ENCODE measurements at regions not wholly inside any gene's neighbourhood (a gene's known extent, or its start where the extent isn't known, plus 50 kb on each side); places are given as distances from the start of the nearest gene placed in this dataset.
A peak's percentile ranks its signal among the peaks of the same experiment; 100 is the strongest.

DNA sequence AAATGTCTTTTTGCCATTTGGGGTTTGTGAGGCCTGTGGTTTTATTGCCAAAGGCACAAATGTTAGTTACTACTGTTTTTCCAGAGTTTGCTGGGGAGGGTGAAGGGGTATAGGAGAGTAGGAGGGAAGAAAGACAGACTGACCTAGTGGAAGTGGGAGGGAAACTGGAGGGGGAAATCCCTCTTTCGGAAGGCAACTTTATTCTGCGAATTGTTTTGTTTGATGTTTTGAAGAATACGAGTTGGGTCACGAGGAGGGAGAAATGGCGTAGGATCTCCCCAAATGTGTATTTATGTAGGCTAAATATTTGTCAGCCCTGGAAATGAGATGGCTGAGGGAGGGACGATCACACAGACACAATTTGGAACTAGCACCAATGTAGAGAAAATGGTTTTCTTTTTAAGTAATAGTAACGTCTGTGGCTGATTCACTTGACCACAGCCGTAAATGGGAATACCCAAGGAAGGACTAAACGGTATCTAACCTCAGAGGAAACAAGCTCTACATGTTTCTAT, 172.3 kb downstream of the ICOS start:
- DNase-seq (ENCODE audit: low read depth): no peak

DNA sequence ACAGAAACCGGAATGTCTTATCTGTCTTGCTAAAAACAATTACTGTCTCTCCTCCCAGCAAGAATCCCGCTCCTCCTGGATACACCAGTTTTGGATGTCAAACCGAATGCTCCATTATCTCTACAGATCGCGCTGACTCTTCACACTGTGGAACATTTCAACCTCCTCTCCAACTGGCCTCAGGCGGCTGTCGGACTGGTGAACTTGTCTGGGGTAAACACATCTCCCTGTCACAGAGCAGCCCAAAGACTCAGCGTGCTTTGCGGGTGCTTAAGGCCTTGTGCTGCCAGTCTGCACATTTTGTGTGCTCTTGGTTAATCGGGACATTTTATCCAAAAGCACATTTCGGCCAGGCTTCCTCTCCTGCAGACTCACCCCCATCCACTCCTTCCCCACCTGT, 173.1 kb downstream of the ICOS start:
- DNase-seq (ENCODE audit: low read depth): no peak

DNA sequence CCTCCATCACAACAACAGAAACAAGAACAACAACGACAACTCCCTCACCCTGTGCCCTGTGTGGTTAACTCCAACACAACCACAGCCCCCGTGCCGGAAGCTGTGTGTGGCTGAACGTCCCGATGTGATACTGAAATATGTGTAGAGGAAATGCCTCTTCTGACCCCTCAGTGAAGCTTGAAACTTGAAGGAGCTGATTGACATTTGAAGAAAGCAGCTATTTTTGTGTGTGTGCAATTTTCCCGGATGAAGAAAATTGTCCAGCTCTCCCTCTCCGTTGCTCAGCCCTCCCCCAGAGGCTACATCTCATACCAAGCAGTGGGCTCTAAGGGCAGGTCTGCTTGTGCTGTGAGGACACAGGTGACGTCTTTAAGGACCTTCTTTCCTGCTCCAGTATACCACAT, 173.8 kb downstream of the ICOS start:
- DNase-seq (ENCODE audit: low read depth): no peak

DNA sequence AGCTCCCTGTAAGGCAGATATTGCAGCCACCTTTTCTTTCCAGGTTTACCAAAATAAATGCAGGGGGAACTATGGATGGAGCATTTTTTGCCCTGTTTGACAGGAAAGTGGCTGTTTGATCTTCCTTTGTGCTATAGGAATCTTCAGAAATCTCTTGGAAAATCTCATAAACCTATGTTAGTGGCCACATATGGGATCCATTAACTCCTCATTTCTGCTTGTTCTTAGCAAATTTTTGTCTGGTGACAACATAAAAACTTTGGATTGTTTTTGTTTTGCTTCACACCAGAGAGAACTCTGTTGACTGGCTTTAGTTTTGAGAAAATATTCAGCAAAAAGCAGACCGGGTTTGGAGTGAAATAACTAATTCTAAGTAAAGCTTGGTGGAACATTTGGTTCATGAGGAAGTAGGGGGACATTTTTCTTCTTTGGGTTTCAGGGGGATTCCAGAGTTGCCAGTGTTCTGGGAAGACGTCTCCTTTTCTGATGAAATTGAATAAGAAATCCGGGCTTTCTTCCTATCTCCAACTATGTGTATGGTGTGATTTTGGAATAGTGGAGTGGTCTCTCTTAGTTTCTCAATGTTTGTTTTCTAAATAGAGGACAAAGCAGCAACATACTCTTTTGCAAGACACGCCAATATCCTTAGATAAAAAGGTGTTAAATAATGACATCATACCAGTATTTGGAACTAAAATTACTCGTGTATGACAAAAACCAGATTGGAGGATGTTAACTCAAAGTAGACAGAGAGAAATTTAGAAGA, 174.4 kb downstream of the ICOS start:
- peak; percentile 49 for DNase-seq (ENCODE audit: low read depth)

DNA sequence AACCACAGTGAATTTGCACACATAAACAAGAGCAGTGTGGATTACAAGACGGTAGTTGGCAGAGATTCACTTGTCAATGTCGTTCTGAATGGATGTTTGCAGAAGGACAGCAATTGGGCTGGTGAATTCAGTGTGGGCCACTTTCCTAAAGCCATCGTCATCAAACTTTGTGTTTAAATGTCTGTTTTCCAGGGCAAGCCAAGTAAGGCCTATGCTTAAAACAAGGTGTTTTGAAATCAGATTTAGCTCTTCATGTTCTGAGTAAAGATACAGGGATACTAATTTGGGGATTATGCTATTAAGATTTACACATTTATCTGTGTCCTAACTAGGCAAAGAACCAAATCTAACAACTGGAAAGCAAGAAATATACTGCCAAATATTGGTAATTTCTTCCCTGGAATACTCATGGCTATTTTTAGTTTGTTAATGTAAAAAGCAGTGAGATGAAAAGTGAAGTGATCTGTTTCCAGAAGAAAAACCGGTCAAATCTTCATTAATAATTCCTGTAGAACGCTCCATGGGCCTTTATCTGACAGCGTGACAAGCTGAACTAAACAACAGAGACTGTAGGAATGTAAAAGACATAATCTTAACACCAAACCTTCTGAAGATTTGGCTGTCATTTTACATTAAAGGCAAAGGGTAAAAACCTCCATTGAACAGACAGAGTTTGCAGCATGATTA, 175.7 kb downstream of the ICOS start:
- DNase-seq (ENCODE audit: low read depth): no peak

DNA sequence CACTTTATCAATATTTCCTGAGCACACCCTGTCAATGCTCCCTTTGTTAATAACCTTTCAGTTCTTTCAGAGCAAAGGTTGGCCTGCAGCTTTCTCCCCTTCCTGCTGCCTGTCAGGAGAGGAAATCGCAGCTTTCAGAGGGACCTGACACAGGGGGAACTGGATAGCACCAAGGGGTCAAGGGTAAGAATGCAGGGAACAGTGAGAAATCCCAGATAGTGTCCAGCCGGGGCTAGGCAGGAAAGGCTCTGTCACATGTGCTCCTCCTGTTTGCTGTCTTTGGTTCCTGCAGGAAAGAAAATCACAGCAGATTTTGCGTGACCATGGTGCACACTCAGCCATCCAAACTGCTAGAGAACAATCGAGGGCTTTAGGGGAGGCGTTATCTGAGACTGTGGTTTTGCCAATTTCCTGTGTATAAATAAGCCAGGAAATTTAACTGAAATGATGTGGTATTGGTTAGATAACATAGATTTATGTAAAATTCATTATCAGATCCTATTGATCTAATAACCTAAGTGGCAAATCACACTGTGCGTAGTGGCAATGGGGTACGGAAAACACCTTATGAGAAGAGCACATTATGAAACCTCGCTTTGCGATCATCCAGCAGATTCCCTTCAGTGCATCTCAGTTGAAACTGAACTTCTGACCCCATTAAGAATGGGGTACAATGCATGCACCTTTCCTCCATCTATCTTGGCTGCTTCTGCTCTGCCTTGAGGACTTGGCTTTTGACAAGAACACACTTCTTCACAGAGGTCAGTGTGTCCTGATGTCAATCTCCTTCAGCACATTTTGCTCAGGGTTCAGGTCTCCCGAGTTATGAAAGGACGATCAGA, 178.0 kb downstream of the ICOS start:
- DNase-seq (ENCODE audit: low read depth): no peak

DNA sequence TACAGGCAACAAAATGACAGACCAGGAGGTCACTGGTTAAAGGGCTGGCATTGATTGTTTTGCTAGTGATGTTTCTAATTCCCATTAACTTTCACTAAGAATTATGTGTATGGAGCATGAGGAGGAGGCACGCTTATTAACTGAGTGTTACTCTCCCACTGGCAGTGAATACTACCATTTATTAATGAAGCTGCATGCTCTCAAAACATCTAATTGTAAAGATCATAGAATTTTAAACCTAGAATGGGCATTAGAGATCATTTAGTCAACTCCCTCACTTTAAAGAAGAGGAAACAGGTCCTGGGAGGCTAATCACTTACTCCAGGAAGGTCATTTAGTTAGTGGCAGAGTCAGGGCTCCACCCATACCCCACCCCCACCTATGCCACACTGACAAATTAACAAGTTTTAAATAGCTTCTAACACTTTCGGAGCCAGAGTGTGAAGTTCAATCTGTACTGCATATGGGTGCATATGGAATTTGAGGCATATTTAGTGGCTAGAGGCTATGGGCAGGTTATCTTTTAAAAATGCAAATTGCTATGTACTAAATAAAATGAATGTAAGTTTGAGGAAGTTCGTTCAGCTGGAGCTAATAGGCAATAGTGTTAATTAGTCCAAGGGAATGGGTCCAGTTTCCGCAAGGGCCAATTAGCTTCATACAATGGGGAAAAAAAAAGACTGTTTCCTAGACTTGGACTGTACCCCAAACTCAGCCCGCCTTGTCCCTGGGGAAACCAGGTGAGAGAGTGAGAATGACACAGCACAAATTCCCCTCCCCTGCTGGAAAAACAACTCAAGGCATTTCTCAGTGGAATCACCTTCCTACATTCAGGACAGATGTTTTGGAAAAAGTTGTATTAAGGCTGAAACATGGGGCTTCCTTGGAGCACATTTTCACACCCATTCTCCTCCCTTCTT, 178.8 kb downstream of the ICOS start:
- no peak for DNase-seq (ENCODE audit: low read depth)

DNA sequence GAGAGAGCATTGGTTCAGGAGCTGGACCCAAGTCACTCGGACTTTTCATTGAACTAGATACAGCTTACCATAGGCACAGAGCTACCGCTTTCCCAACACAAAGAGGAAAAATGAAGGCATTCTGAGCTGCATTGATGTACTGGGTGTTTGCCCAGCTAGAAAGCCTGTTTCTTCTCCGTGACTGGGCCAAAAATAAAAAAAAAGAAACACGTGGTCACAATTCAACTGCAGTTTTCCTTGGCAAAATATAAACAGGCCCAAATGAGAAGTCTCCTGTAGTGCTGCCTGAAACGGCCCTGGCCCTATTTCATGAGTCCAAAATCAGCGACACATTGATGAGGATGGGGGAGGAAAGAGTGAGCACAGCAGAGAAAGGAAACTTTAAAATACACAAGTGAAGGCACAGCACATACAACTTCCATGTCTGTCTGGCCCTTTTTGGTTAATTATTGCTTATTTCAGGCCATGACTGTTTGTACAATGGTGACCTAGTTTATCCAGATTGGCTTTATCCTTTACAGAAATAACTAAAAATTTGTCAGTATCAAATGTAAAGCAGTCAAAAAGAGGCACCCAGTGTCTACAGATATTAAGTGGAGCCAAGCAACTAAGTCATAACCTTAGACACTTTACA, 179.7 kb downstream of the ICOS start:
- DNase-seq (ENCODE audit: low read depth): no peak

DNA sequence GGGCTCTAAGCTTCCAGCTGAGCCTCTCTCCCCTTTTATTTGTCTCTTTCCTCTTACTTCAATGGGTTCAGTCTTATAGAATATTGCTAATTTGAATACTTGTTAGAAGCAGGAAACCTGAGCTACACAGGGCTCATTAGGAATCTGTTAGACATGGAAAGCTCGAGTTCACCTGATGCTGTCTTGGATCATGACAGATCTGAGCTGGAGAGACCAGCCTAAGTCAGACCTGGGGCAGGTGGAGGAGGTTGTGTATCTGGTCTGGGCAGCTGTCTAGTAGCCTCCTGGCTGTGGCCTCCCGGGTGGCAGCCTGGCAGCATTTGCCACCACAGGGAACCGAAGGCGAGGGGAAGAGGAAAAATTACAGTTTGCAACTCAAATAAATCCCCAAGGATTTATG, 185.9 kb downstream of the ICOS start:
- DNase-seq (ENCODE audit: low read depth): no peak

DNA sequence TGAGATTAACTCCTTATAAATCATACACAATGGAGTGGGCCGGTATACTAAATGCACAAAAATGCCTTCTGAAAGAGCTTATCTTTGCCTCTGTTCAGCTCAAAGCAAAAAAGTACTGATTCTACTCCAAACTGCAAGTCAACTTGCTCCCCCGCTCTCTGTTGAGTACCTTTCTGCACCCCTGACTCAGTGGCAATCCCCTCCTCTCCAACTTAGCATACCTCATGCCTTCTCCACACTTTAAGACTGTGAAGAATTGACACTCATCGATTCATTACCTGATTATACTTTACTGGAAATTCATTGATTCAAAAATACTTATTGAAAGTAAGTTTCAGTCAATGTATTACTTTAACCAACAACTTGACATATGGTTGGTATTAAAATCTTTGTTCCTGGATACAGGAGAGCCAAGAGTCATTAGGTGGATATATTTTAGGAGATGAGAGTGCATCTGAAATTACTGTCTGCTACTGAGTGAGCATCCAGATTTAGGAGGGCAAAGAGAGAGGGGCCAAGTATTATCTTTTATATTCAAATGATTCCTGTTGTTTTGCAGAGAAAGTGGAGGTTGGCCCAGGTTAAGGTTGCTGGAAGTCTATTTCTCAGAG, 187.7 kb downstream of the ICOS start:
- DNase-seq (ENCODE audit: low read depth): no peak

DNA sequence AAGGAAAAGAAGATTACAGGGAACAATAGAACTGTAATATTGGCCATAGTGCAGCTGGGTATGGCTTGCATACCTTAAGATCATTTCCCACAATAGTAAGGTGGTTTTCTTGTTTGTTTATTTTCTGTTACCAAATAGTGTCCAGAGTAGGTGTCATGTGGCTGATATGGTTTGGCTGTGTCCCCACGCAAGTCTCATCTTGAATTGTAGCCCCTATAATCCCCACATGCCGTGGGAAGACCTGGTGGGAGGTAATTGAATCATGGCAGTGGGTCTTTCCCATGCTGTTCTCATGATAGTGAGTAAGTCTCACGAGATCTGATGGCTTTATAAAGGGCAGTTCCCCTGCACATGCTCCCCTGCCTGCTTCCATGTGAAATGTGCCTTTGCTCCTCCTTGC, 190.1 kb downstream of the ICOS start:
- DNase-seq (ENCODE audit: low read depth): no peak

DNA sequence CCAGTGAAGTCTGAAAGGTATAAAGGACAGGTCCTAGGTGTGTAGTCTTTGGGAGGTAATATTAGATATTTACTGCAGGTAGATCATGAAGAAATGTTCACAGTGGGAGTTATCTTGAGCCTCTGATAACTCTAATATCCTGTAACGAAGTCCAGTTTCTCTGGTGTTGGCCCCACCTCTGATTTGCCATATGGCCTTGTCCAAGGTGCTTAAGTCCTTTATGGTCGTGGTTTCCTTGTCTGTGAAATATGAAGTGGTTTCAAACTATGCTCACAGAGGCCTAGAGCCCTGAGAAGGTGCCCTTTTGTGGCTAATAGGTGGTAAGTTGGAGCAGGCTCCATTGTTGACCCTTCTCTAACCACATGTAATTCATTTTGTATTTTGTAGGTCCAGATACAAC, 190.7 kb downstream of the ICOS start:
- no peak for DNase-seq (ENCODE audit: low read depth)

DNA sequence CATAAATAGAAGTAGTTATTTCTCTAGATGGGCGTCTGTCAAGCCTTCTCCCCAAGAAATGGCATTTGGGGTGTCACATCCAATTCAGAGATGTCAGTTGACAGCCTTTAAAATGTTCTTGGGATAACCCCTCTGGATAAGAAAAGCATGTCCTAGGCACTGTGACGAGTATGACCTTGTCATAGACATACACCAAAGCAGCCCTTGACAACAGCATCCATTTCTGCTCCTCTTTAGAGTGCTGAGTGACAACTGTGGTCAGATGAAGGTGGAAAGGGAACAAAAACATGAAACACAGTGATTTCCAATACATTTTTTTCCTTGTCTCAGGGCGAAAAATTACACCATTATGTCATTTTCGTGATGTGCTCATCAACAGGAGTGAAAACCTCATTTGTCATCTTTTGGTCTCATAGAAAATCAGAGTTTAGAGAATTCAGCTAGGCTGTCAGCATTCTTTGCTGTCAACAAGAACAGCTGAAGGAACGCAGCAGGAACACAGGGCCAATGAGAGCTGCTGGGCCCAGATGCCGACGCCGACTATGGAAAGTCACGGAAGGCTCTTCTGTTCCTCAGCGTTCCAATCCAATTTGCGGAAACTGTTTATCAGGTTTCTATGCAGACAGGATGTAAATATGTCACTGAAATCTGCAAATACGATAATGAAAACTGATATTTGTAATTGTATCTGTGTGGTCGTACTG, 193.2 kb downstream of the ICOS start:
- DNase-seq (ENCODE audit: low read depth): no peak

DNA sequence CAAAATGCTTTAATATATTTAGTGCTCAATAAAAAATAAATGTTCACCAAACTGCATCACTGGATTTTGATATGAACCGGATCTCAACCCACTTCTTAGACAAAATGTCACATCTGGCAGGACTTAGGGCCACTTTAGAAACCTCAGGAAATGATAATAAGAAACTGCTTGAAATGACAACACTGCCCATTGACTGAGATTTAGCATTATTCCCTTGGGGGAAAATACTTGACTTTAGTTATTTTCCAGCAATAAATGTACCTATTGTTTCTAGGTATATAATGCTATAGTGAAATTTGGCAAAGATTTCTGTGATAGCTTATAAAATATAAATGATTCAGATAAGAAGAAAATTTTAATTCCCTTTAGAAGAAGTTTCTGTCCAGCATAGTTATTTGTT, 195.1 kb downstream of the ICOS start:
- no peak for DNase-seq (ENCODE audit: low read depth)

DNA sequence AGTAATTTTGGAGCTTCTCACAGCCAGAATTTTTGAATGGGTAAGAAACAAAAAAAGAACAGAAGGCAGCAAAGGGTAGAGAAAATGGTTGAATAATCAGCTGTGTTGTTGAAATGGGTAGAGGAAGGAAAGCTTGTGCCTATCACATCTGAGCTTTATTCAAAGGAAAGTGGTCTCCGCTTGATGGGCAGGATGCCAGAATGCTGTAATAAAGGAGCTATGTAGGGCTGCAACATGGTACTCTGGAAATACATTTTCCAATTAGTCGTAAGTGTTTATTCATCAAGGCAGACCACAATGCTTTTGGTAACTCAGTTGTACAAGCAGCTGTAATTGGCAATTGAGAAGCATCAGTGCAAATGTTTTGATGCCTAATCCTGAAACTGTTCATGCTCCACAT, 196.9 kb downstream of the ICOS start:
- DNase-seq (ENCODE audit: low read depth): no peak

DNA sequence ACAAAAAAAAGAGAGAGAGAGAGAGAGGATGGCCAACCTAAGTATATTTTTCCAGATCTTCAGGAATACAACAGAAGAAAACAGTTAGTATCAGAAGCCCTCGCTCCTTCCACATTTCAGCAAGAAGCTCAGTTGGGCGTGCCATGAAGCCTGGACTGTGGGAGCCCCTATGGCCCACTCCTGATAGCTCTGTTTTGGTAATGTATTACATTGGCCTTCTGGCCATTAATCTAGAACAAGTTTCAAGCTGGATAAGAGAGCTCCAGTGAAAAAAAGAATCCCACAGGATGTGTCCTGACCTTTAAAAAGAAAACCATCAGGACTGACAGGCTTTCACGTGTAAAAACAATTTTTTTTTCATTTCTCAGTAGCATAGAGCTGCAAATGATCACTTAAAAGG, 197.9 kb downstream of the ICOS start:
- DNase-seq (ENCODE audit: low read depth): no peak

DNA sequence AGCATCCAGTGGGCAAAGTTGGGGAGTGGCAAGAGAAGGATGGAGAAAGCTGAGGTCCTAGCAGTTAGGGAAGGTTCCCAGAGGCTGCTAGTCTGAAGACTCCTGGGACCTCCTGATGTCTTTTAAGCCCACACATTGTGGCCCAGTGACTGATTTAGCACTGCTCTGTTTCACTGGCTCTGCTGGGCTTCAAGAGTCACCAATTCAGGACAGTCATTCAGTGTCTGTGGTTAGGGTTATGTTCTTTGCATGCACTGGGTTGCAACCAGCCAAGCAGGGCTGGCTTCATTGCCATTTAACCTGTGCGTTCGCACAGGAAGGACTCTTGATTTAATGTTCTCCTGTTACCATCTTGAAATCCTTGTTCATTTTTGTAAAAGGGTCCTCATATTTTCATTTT, 199.2 kb downstream of the ICOS start:
- DNase-seq (ENCODE audit: low read depth): no peak

DNA sequence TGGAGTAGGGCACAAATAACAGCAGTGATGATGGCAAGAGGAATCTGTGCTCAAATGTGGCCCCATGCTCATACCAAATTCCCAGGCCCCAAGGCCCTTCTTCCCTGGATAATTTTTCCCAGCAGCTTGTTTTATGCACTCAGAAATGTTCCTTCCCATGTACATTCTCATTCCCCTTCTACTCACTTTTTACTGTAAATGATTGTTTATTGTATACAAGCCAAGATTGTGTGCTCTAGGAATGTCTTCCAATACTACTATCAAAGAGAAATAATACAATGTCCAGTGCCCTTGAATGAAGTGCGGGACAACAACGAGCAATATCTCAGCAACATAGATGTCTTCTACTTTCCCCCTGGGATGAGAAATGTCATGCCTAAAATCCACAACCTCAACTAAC, 201.6 kb downstream of the ICOS start:
- DNase-seq (ENCODE audit: low read depth): no peak

DNA sequence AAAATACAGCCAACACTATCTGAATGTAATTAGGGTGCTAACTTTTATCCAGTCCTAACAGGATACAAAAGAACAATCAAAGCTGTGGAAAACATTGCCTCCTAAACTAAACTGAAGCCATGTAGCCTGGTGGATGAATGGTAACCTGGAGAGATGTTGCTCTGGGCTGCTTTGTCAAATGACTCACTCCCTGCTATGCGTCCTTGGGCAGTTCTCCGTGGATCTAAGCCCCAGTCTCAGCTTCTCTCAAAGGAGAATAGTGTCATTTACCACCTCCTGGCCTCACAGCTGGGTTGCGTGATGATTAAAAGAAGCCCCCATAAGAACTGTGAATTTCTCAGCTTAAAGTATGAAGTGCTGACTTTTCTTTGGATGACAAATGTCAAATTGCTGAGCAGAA, 203.7 kb downstream of the ICOS start:
- no peak for DNase-seq (ENCODE audit: low read depth)
